Fibroblast of skin of left quadriceps (primary cell): ENCODE measurements at regions not wholly inside any gene's neighbourhood (a gene's known extent, or its start where the extent isn't known, plus 50 kb on each side); places are given as distances from the start of the nearest gene placed in this dataset.
A peak's percentile ranks its signal among the peaks of the same experiment; 100 is the strongest.

Source experiments
- DNase-seq, 2 experiments: peaks; one replicate each; pipeline ENCODE4 v3.0.0-alpha.2; 2013; ENCODE audit warnings: low read depth in 2 of 2

GRCh38 chr18:57202881-57203280, 56.0 kb downstream of the BOD1L2 start:
- DNase-seq, result no peak

GRCh38 chr18:57205641-57206040, 58.8 kb downstream of the BOD1L2 start:
- no peak for DNase-seq

DNA sequence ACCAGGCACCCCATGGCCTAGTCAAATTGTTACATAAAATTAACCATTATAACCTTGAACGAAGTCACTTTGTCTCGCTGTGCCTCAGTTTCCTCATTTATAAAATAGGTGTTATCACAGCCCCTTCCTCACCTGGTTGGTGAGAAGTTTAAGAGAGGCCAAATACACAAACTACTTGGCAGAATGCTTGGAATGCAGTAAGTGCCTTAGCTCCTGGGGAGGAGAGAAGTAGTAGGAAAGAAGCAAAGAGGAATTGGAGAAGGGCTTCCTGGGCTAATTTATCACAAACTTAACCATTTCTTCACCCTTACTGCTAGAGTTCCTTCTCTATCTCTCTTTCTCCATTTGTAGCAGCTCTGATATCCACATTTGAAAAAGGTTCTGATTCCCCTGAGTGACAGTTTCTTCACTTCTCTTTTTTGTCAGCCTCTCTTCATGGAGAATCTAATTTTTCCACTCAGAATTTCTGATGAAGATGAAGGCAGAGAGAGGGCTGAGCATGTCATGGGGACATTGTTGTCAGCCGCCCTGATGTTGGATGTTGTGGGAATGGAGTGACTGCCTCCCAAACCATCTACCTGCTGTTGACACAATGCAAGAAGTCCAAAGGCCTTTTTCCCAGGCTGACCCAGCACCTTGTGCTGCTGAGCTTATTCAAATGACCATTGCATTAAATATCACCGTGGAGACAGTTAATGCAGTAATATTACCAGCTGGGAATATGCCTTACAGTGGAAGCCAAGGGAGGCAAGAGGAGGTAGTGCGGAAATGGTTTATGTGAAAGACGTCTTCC, 60.4 kb downstream of the BOD1L2 start:
- DNase-seq, result no peak

DNA sequence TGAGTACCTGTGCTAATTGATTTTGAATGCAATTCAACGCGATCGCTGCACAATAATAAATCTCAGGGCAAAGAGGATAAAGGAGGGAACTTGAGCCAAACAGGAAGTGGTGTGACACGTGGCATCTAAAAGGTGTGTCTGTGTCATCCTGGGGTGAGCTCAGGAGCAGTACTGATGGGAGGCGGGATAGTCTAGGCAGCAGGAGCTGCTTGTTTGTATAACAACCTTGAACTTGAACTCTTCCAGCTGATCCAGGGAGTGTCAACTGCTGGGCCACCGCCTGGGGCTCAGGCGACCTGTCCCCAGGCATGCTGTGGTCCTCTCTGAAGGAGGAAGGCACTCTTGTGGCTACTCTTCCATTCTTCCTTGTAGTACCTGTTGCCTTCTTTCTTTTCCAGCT, 61.2 kb downstream of the BOD1L2 start:
- no peak for DNase-seq

DNA sequence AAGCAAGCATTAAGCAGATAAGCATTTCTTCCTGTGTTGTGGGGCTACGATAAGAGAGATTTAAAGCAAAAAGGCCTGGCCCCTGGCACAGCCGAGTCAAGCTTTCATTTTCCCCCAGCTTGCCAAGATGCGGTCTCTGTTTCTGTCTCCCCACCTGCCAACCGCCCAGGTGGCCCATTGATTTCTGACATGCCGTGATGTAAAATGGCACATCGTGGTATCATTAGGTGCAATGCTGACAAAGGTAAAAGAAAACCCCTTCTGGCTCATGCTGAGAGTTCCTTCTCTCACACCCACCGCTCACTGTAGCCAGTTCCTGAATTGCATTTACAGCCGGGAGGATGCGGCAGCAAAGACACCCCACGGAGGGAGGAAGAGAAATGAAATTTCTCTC, 62.8 kb downstream of the BOD1L2 start:
- DNase-seq, result no peak

- DNase-seq, result peak; percentile 27 to 29
These were observed 63.3 kb downstream of the BOD1L2 start for GRCh38 chr18:57210107-57210715.

GRCh38 chr18:57210716-57211411, 64.0 kb downstream of the BOD1L2 start:
- no peak for DNase-seq

DNA sequence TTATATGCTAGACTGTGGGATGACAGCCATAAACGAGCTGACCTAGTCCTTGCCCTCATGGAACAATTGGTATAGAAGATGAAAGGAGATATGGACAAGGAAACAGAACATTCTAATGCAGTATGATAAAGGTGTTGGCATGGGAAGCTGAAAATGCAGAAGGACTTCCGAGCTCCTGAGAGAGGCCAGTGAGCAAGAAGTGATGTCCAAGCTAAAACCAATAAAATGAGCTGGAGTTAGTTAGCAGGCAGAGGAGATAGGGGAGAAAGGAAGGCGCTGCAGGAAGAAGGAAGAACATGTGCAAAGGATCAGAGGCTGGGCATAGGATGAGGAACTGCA, 64.5 kb downstream of the BOD1L2 start:
- DNase-seq, result no peak

GRCh38 chr18:57211776-57212175, 64.9 kb downstream of the BOD1L2 start:
- DNase-seq, result no peak

DNA sequence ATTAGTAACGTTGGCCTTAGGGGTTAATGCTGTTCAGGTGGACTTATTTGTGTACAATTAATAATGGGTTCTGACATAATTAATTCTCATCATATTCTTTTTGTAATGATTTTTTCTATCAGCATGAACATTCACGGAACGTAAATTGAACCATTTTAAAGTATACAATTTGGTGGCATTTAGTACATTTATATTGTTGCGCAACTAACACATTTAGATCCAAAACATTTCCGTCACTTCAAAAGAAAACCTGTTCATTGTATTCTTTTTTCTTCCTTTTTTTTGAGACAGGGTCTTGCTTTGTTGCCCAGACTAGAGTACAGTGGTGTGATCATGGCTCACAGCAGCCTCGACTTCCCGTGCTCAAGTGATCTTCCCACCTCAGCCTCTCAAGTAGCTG, 65.8 kb downstream of the BOD1L2 start:
- no peak for DNase-seq

GRCh38 chr18:57214976-57215375, 68.1 kb downstream of the BOD1L2 start:
- DNase-seq, result no peak

DNA sequence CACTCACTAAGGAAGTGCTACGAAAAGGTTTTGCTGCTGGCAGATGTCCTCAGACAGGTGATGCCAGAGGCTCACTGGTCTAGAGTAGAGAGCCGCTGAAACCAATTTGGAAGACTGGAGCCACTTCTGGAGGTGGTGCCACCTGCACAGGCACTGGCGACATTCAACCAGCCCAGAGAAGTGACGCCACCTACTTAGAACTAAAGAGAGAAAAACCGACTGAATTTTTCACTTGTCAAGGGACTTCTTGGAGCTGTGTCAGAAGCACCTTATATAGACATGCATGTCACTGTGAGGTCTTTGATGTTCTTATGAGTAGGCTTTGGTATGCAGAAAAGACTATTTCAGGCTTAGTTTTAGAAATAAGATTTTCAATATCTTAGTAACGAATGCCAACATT, 71.4 kb downstream of the BOD1L2 start:
- DNase-seq, result no peak

GRCh38 chr18:57219964-57220363, 73.1 kb downstream of the BOD1L2 start:
- no peak for DNase-seq

DNA sequence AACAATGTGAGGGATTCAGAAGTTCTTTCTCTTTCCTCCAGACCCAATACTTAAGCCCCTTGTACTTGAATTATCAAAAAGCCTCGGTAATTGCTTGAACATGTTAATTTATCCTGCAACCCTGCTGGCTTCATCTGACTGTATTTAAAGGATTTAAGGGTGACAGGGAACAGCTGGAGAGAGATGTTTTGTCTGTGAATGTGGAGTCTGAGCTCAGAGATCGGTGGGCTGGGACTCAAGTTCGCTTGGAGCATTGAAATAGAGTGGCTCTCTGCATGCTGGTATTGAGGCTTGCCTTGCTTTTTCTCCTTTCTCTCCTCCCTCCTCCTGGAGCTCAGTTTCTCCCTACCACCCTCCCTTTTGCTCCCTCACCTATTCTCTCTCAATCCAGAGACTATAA, 73.6 kb downstream of the BOD1L2 start:
- DNase-seq, result no peak

GRCh38 chr18:57220930-57221483, 74.1 kb downstream of the BOD1L2 start:
- DNase-seq, result no peak

DNA sequence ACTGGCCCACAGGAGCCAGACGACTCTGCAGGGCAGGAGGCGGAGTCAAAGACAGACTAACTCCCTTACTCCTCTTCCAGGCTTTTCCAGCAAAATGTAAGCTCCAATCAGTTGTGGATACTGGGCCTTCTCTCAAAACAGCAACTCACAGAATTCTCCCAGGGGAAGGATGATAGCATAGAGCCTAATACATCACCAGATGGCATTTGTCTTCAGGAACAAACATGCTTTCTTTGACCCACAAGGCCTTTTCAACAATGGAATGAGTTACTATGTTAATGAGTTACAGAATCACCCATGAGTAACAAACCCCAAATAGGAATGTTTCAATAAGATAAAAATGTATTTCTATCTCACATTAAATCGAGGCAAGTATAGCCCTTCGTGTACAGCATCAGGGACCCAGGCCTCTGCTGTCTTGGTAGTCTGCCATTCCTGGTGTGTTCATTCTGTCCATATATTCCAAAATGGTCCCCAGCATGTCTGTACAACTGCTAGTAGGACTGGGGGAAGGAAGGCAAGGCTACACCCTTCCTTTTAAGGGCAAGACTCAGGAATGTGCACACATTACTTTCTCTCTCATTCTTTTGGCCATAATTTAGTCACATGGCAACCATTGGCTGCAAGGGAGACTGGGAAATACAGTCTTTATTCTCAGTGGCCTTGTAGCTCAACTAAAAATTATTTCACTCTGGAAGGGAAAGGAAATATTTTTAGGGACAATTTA, 76.4 kb downstream of the BOD1L2 start:
- no peak for DNase-seq

GRCh38 chr18:57230861-57231585, 84.1 kb downstream of the BOD1L2 start:
- DNase-seq, result no peak

GRCh38 chr18:57231864-57232263, 85.0 kb downstream of the BOD1L2 start:
- no peak for DNase-seq

DNA sequence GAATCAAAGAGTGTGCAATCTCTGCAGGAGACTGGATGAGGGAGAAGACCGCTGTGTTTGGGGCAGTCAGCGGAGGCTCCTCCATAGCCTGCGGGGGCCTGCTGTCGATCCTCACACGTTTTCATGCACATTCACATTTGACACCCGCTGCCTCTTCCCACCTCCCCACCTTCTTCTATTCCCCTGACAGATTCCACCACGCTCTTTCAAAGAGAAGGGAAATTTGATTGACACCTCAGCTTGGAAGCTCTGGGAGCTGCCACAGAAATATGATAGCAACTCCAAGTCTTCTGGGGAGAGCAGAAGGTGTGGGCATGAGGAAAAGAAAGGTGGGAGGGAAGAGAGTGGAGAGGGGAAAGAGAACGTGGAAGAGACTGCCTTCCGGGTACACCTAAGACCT, 87.5 kb downstream of the BOD1L2 start:
- no peak for DNase-seq

DNA sequence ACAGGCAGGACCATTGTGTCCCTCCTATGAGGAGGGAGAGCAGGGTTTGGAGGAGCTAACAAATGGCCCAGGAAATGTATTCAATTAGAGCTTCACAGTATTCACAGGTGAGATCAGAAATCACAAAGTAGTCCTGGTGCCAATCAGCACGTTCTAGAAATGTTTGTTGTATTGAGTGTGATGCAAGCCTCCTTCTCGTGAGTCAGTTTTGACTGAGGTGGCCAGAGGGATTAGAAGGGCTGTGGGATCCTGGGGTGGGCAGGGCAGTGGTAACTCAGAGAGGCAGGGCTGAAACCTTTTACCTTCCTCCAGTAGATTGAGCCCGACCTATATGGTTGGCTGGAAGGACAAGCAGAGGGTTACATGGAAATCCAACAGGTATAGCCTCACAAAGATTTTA, 95.0 kb downstream of the BOD1L2 start:
- DNase-seq, result no peak

DNA sequence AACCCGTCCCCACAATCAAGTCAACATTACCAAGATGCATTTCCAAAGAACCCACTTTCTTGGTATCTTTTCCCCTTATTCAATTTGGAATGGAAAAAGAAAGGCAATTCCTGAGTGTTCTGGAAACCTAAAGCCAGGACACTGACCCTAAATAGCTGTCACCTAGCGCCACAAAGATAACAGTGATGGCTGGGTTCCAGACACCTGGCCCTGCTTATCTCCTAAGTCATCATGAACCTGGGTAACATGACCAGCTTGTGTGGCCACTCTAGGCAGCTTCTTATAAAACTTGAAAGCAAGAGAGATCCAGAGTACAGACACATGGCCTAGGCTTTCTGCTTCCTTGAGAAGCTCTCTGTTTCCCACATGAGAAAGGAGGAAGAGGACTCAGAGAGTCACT, 95.4 kb downstream of the BOD1L2 start:
- no peak for DNase-seq
